ENCODE measurements at regions not wholly inside any gene's neighbourhood (a gene's known extent, or its start where the extent isn't known, plus 50 kb on each side); places are given as distances from the start of the nearest gene placed in this dataset.

DNA sequence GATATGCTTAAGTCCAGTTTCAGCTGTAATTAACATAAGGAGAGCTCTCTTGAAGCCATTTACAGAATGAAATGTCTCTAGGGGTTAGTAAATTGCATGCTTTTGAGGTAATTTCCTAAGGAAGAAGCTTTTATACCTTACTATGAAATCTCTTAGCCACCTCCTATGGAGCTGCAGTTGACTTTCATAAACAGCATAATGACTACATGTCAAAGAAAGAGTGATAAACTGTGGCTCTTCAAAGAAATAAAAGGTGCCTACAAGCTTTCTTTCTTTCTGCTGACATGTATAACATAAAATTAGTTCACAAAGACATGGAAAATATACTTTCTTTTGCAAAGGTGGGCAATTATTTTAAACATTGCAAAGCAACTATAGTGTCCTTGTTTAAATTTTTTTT is 90.8 kb downstream of the TMEM167A start:
- TF ChIP-seq, protein P1, sequence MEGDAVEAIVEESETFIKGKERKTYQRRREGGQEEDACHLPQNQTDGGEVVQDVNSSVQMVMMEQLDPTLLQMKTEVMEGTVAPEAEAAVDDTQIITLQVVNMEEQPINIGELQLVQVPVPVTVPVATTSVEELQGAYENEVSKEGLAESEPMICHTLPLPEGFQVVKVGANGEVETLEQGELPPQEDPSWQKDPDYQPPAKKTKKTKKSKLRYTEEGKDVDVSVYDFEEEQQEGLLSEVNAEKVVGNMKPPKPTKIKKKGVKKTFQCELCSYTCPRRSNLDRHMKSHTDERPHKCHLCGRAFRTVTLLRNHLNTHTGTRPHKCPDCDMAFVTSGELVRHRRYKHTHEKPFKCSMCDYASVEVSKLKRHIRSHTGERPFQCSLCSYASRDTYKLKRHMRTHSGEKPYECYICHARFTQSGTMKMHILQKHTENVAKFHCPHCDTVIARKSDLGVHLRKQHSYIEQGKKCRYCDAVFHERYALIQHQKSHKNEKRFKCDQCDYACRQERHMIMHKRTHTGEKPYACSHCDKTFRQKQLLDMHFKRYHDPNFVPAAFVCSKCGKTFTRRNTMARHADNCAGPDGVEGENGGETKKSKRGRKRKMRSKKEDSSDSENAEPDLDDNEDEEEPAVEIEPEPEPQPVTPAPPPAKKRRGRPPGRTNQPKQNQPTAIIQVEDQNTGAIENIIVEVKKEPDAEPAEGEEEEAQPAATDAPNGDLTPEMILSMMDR (IDR thresholded peaks at IDR 0.05) = no peak
- no peak for TF ChIP-seq POLR2A (IDR thresholded peaks at IDR 0.05)

Measured in uterus (tissue), 2 donors.